PC-3 (cell line): ENCODE measurements at regions not wholly inside any gene's neighbourhood (a gene's known extent, or its start where the extent isn't known, plus 50 kb on each side); places are given as distances from the start of the nearest gene placed in this dataset.

Source experiments
- ATAC-seq: fragments of 200-7000 bp; cut with Tn5 transposase; 2 replicates; pipeline ENCODE4 v1.9.1; 2020; ENCODE audit warnings: mild to moderate bottlenecking, moderate library complexity
- BruUV-seq: library from RNA; stranded (reverse); fragments of 400-500 nt; replicated peaks from 2 replicates; lab custom pipeline; 2021; lab: Mats Ljungman, UMichigan
- CTCF ChIA-PET: fragments of 300-600 bp; sonication (Branson Sonifier 250); formaldehyde crosslinking; loops from one replicate; lab custom pipeline; 2022; ENCODE audit warnings: antibody characterized with exemption; lab: Charles Lee
- POLR2A ChIA-PET: fragments of 300-600 bp; sonication (Branson Sonifier 250); formaldehyde crosslinking; loops from one replicate; lab custom pipeline; 2022; ENCODE audit warnings: antibody characterized with exemption; ENCODE audit not compliant: unreplicated experiment; lab: Charles Lee
- DNase-seq: peaks from one replicate; pipeline ENCODE4 v3.0.0-alpha.2; 2015
- H2AFZ ChIP-seq: fragments of 300-600 bp; sonication (generic); 2 replicates; pipeline ENCODE4 v1.6.0; 2016; ENCODE audit warnings: antibody characterized with exemption, low read length
- H3F3A ChIP-seq: fragments of 300-600 bp; sonication (generic); one replicate; pipeline ENCODE4 v1.6.0; 2017; ENCODE audit warnings: antibody characterized with exemption, low read length, control low read depth, mild to moderate bottlenecking; ENCODE audit not compliant: unreplicated experiment
- H3K27ac ChIP-seq: fragments of 300-600 bp; sonication (generic); 2 replicates; pipeline ENCODE4 v1.5.1; 2016; ENCODE audit warnings: mild to moderate bottlenecking, low read length
- H3K27me3 ChIP-seq: fragments of 300-600 bp; sonication (generic); 2 replicates; pipeline ENCODE4 v1.6.1; 2016; ENCODE audit warnings: low read length, mixed read lengths
- H3K36me3 ChIP-seq: fragments of 300-600 bp; sonication (generic); 2 replicates; pipeline ENCODE4 v1.6.1; 2016; ENCODE audit warnings: low read depth, mixed run types, low read length, mixed read lengths
- H3K4me1 ChIP-seq: fragments of 300-600 bp; sonication (generic); 2 replicates; pipeline ENCODE4 v1.5.1; 2016; ENCODE audit warnings: low read length; ENCODE audit not compliant: insufficient read depth
- H3K4me2 ChIP-seq: fragments of 300-600 bp; sonication (generic); 2 replicates; pipeline ENCODE4 v1.6.0; 2016; ENCODE audit warnings: low read length
- H3K4me3 ChIP-seq: fragments of 300-600 bp; sonication (generic); 2 replicates; pipeline ENCODE4 v1.5.1; 2016; ENCODE audit warnings: mild to moderate bottlenecking, low read length, mixed read lengths
- H3K79me2 ChIP-seq: fragments of 300-600 bp; sonication (generic); 2 replicates; pipeline ENCODE4 v1.6.1; 2017; ENCODE audit warnings: low read length, mixed read lengths
- H3K9ac ChIP-seq: fragments of 300-600 bp; sonication (generic); 2 replicates; pipeline ENCODE4 v1.6.0; 2016; ENCODE audit warnings: mild to moderate bottlenecking, low read length
- H3K9me2 ChIP-seq: fragments of 300-600 bp; sonication (generic); replicated peaks from 2 replicates; pipeline ENCODE4 v1.6.1; 2016; ENCODE audit warnings: mixed run types, low read length, mixed read lengths
- H3K9me3 ChIP-seq: fragments of 300-600 bp; sonication (generic); 2 replicates; pipeline ENCODE4 v1.6.1; 2016; ENCODE audit warnings: low read length, mixed read lengths
- H4K20me1 ChIP-seq: fragments of 300-600 bp; sonication (generic); 2 replicates; pipeline ENCODE4 v1.6.1; 2016; ENCODE audit warnings: low read length, mixed read lengths
- CTCF ChIP-seq: fragments of 300-600 bp; sonication (generic); conservative IDR thresholded peaks from 2 replicates; pipeline ENCODE4 v1.5.1; 2017; ENCODE audit warnings: antibody characterized with exemption, low read depth, mild to moderate bottlenecking, low read length
- EZH2 ChIP-seq: fragments of 300-600 bp; sonication (generic); IDR thresholded peaks from one replicate; pipeline ENCODE4 v1.6.1; 2017; ENCODE audit warnings: antibody characterized with exemption, mild to moderate bottlenecking, low read length; ENCODE audit not compliant: unreplicated experiment
- EZH2phosphoT487 ChIP-seq: fragments of 300-600 bp; sonication (generic); IDR thresholded peaks from 2 replicates; pipeline ENCODE4 v1.6.1; 2018; ENCODE audit warnings: mild to moderate bottlenecking, antibody characterized with exemption, low read length, borderline replicate concordance
- intact Hi-C: fragments of 100-400 bp; cut with micrococcal nuclease; formaldehyde crosslinking; loops from 2 replicates; pipeline ENCODE4 v1.9.0; 2023

DNA sequence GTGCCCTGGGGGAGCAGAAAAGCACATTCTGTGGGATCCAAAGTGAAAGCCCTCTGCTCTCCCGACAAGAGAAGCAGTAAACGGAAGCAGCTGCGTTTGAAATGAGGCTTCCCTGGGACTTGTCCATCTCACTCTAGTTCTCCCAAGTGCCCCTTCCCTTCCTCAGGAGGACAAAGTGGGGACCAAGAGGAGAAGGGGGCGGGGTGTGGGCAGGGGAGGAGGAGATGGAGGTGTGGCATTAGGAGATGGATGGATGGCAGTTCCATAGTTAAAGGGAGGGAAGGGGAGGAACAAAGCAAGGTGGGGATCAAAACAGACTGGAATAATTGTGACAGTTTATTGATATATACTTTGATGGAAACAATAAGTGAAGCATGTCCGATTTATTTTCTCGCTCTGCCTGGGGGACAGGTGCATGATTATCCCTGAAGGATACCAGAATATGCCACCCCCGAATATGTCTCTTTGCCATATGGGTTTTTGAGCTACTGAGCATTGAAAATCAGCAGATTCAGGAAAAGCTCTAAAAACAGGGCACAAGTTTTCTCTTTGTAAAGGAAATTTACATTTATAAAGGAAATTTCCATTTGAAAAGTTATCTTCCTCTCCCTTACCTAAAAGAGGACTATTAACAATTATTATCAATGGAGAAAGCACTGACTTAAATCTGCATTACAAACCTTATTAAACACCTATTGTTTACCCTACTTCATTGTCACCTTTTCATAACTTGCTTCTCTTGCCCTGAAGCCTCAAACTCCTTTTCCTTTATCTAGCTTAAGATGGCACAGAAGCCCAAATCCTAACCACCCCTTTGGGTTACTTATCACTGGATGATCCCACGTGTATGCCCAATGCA, 58.9 kb upstream of the DAZL start:
- ATAC-seq (no peak), DNase-seq (no peak)
- no peak overlapping the region for H3K27ac ChIP-seq
- CTCF ChIA-PET, result interaction anchor here (0.6 kb wide), 1 partner anchor 398 kb away, joined by 4 read pairs; no protein-coding TSS in a partner anchor
- H3K9me3 ChIP-seq, result no peaks in the 10 kb centered on the region
- H3K4me3 ChIP-seq, result no peak overlapping the region
- H3K9me2 ChIP-seq, result no peaks in the 10 kb centered on the region
- H4K20me1 ChIP-seq, result no peaks in the 10 kb centered on the region
- no peak overlapping the region; the same call in 1 of the 2 replicates for H2AFZ ChIP-seq
- no peaks in the 10 kb centered on the region for H3K36me3 ChIP-seq
- no TSS peak for BruUV-seq
- no peaks in the 10 kb centered on the region for H3K79me2 ChIP-seq
- no peaks in the 10 kb centered on the region for H3F3A ChIP-seq
- peaks cover 21% of the 10 kb centered on the region for H3K4me1 ChIP-seq
- POLR2A ChIA-PET, result no interaction called here
- H3K4me2 ChIP-seq, result no peak overlapping the region; the same call in 1 of the 2 replicates
- no peaks in the 10 kb centered on the region for H3K27me3 ChIP-seq
- intact Hi-C loops, result loop anchor here (2.0 kb wide), 1 partner anchor 233 kb away; no protein-coding TSS in a partner anchor
- TF ChIP-seq EZH2phosphoT487 (no peak), CTCF (no peak), EZH2 (no peak)
- H3K9ac ChIP-seq, result no peak overlapping the region

DNA sequence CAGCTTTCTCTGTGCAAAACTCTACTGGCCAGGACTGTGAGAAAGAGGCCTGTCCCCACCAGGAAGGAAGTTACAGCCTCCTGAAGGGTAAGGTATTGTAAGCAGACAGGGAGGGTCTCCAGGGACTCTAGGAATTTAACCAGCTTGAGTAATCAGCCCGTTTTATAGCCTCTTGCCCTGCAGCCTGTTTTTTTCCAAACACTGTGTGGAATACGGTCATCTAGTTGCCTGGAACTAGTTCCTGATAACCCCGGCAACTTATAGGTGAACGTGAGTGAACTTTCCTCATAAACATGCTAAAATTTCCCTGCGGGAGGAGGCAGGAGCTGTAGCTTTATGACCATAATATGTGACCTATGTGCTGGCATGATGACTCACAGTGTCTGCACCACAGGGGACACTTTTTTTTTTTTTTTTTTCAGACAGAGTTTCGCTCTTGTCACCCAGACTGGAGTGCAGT, 60.1 kb upstream of the DAZL start:
- Histone ChIP-seq H3K9me3 (no peaks in the 10 kb centered on the region), H4K20me1 (no peaks in the 10 kb centered on the region), H3K4me3 (no peak overlapping the region; the same call in 1 of the 2 replicates), H3K27me3 (no peaks in the 10 kb centered on the region), H2AFZ (peak overlapping the region; percentile 37), H3K79me2 (no peaks in the 10 kb centered on the region), H3K4me1 (peaks cover 11% of the 10 kb centered on the region), H3K27ac (0 out of 2 replicates have a peak overlapping the region, but pooled peaks have one; percentile 3), H3K36me3 (no peaks in the 10 kb centered on the region), H3K9ac (no peak overlapping the region), H3K9me2 (no peaks in the 10 kb centered on the region), H3F3A (no peaks in the 10 kb centered on the region), H3K4me2 (peak overlapping the region; percentile 47)
- ChIA-PET POLR2A (interaction anchor here (0.5 kb wide), 1 partner anchor 591 kb away, joined by 3 read pairs; no protein-coding TSS in a partner anchor), CTCF (interaction anchor here (0.5 kb wide), 1 partner anchor 69 kb away, joined by 3 read pairs; no protein-coding TSS in a partner anchor)
- no TSS peak for BruUV-seq
- TF ChIP-seq CTCF (no peak), EZH2 (no peak), EZH2phosphoT487 (no peak)
- DNase-seq (peak; percentile 84), ATAC-seq (peak; percentile 85)
- intact Hi-C loops, result loop anchor here (2.0 kb wide), 1 partner anchor 231 kb away; no protein-coding TSS in a partner anchor
